ENCODE measurements at regions not wholly inside any gene's neighbourhood (a gene's known extent, or its start where the extent isn't known, plus 50 kb on each side); places are given as distances from the start of the nearest gene placed in this dataset.

GRCh38 chr1:90396917-90397316 lies 320.2 kb downstream of the BARHL2 start:
- TF ChIP-seq CEBPB (IDR thresholded peaks at IDR 0.05; ENCODE audit: low read depth) (no peak), CTCF (IDR thresholded peaks at IDR 0.05 in 2 of 3, conservative IDR thresholded peaks at IDR 0.05 in 1 of 3; ENCODE audit: borderline replicate concordance in 1 of 3, insufficient read depth in 1 of 3, low read depth in 2 of 3, low read length in 2 of 3) (no peak), EZH2phosphoT487 (IDR thresholded peaks at IDR 0.05; ENCODE audit: borderline replicate concordance) (no peak), POLR2A (IDR thresholded peaks at IDR 0.05; ENCODE audit: borderline replicate concordance, extremely low read depth, insufficient read depth, insufficient read length) (no peak)
